ENCODE measurements at regions not wholly inside any gene's neighbourhood (a gene's known extent, or its start where the extent isn't known, plus 50 kb on each side); places are given as distances from the start of the nearest gene placed in this dataset.

DNA sequence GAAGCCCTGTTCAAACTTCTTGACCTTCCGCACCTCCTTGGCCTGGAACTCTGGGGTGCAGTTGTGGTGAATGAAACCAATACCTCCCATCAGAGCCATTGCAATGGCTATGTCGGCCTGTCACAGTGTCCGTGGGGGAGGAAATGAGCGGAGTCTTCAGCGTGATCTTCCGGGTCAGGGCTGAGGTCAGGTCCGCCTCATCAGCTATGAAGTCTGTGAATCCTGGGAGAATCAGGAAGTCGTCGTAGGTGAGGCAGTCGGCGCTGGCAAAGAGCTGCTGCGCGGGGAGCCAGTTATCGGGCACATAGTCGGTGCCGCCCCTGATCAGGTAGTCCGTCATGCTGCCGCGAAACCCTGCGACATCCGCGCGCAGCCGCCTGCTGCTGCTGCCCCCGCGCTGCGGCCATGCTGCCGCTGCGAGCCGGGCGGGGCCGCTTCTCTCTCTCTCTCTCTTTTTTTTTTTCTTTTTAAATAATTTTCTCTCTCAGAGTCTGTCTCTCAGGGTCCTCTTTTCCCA is 154.1 kb upstream of the ZSWIM2 start:
- Histone ChIP-seq H3K27me3 (ENCODE audit: control insufficient read depth, insufficient read depth, low read length) (no peaks in the 10 kb centered on the region), H2BK5ac (ENCODE audit: low read depth, low read length, poor library complexity, severe bottlenecking) (no peak overlapping the region), H3K23ac (ENCODE audit: low read depth, low read length) (no peak overlapping the region), H2AK5ac (ENCODE audit: low read depth, low read length) (no peak overlapping the region), H2AFZ (replicated peaks; ENCODE audit: low read length, poor library complexity) (peak overlapping the region; percentile 49), H3K4ac (ENCODE audit: low read depth, low read length) (no peak overlapping the region), H3K36me3 (ENCODE audit: control insufficient read depth, insufficient read depth, low read length) (no peaks in the 10 kb centered on the region), H2BK120ac (ENCODE audit: low read depth, low read length) (no peak overlapping the region), H3K9me1 (ENCODE audit: insufficient read depth, low read length) (no peaks in the 10 kb centered on the region), H3K79me1 (ENCODE audit: low read depth in 1 of 2, low read length in 2 of 2) (no peaks in the 10 kb centered on the region), H3K4me2 (ENCODE audit: low read depth, low read length) (no peak overlapping the region), H3K9me3 (ENCODE audit: control insufficient read depth, insufficient read depth, low read length) (peaks cover 2% of the 10 kb centered on the region), H3K56ac (ENCODE audit: extremely low read depth, insufficient read depth, low read length) (no peak overlapping the region), H3K4me1 (ENCODE audit: control insufficient read depth, insufficient read depth, low read length) (no peaks in the 10 kb centered on the region), H3K14ac (replicated peaks; ENCODE audit: low read depth, low read length) (no peak overlapping the region), H3K18ac (ENCODE audit: low read depth, low read length) (no peak overlapping the region), H2BK20ac (ENCODE audit: low read depth, low read length) (no peak overlapping the region), H4K5ac (ENCODE audit: low read depth, low read length) (no peak overlapping the region), H3K9ac (ENCODE audit: low read depth, low read length) (no peak overlapping the region), H4K8ac (ENCODE audit: low read depth in 2 of 2, low read length in 2 of 2) (peak overlapping the region; percentile 25 to 81; a peak in 1 of 4 replicates), H4K20me1 (ENCODE audit: insufficient read depth, low read length) (no peaks in the 10 kb centered on the region), H2BK15ac (ENCODE audit: low read depth, low read length) (no peak overlapping the region), H2AK9ac (replicated peaks; ENCODE audit: low read depth, low read length, poor library complexity) (no peak overlapping the region), H3K27ac (ENCODE audit: insufficient read depth, low read length) (no peak overlapping the region; the same call in 1 of the 2 replicates), H3K4me3 (ENCODE audit: insufficient read depth, low read depth, low read length) (peak overlapping the region; percentile 46), H4K91ac (ENCODE audit: insufficient read depth, low read depth, low read length) (no peak overlapping the region)
- dilution Hi-C loops (cut with HindIII; ENCODE audit: low sequenced_read_pairs, unreplicated experiment) (no loop called here), intact Hi-C loops (cut with micrococcal nuclease) (no loop called here), in situ Hi-C loops (cut with MboI; ENCODE audit: low sequenced_read_pairs) (no loop called here)
- ChIA-PET CTCF (interaction anchor here (0.6 to 0.9 kb wide), 2 partner anchors 84 to 406 kb away, joined by 4 to 5 read pairs; no protein-coding TSS in a partner anchor), POLR2A (ENCODE audit: unreplicated experiment) (no interaction called here)
- WGBS, 2 experiments (ENCODE audit: extremely low coverage in 2 of 2, insufficient read length in 1 of 2): 88% methylated on average over 20 of the region's 32 CpGs; no CpG with 5 or more reads in 1 of the 2 experiments
- DNase-seq: no peak
- ATAC-seq (ENCODE audit: low read depth): peak; percentile 29
- BruUV-seq (replicated peaks): no TSS peak
- TF ChIP-seq CHD1 (IDR thresholded peaks at IDR 0.05; ENCODE audit: low read depth, low read length) (no peak), BHLHE40 (IDR thresholded peaks at IDR 0.05; ENCODE audit: low read depth, low read length) (no peak), MAFK (IDR thresholded peaks at IDR 0.05; ENCODE audit: low read depth, low read length) (no peak), RFX5 (IDR thresholded peaks at IDR 0.05; ENCODE audit: low read depth, low read length) (no peak), SMC3 (IDR thresholded peaks at IDR 0.05; ENCODE audit: low read depth, low read length) (no peak), NFE2L2 (IDR thresholded peaks at IDR 0.05; ENCODE audit: low read depth, low read length) (no peak), RCOR1 (IDR thresholded peaks at IDR 0.05; ENCODE audit: insufficient replicate concordance, low read length) (no peak), CEBPB (IDR thresholded peaks at IDR 0.05; ENCODE audit: low read depth, low read length) (no peak)
- TF ChIP-seq, protein P1, sequence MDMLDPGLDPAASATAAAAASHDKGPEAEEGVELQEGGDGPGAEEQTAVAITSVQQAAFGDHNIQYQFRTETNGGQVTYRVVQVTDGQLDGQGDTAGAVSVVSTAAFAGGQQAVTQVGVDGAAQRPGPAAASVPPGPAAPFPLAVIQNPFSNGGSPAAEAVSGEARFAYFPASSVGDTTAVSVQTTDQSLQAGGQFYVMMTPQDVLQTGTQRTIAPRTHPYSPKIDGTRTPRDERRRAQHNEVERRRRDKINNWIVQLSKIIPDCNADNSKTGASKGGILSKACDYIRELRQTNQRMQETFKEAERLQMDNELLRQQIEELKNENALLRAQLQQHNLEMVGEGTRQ (IDR thresholded peaks at IDR 0.05; ENCODE audit: low read depth, low read length): no peak
- TF ChIP-seq, protein P2, sequence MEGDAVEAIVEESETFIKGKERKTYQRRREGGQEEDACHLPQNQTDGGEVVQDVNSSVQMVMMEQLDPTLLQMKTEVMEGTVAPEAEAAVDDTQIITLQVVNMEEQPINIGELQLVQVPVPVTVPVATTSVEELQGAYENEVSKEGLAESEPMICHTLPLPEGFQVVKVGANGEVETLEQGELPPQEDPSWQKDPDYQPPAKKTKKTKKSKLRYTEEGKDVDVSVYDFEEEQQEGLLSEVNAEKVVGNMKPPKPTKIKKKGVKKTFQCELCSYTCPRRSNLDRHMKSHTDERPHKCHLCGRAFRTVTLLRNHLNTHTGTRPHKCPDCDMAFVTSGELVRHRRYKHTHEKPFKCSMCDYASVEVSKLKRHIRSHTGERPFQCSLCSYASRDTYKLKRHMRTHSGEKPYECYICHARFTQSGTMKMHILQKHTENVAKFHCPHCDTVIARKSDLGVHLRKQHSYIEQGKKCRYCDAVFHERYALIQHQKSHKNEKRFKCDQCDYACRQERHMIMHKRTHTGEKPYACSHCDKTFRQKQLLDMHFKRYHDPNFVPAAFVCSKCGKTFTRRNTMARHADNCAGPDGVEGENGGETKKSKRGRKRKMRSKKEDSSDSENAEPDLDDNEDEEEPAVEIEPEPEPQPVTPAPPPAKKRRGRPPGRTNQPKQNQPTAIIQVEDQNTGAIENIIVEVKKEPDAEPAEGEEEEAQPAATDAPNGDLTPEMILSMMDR (conservative IDR thresholded peaks at IDR 0.05; ENCODE audit: low read depth, low read length): no peak
